SK-N-MC (cell line): ENCODE measurements at regions not wholly inside any gene's neighbourhood (a gene's known extent, or its start where the extent isn't known, plus 50 kb on each side); places are given as distances from the start of the nearest gene placed in this dataset.
A peak's percentile ranks its signal among the peaks of the same experiment; 100 is the strongest.

ENCODE experiments used
- DNase-seq: peaks from one replicate; pipeline ENCODE4 v3.0.0-alpha.2; 2011; ENCODE audit warnings: low read depth, low spot score
- H3K27ac ChIP-seq: fragments of 200-600 bp; sonication (generic); 2 replicates; pipeline ENCODE4 v1.5.1; 2016; ENCODE audit warnings: mixed run types
- H3K36me3 ChIP-seq: fragments of 200-600 bp; sonication (generic); 2 replicates; pipeline ENCODE4 v1.6.1; 2017; ENCODE audit warnings: antibody characterized with exemption, low read length, mixed read lengths; ENCODE audit not compliant: insufficient read depth
- H3K4me3 ChIP-seq: fragments of 200-600 bp; sonication (generic); 2 replicates; pipeline ENCODE4 v1.5.1; 2016
- H3K9ac ChIP-seq: fragments of 200-600 bp; sonication (generic); 2 replicates; pipeline ENCODE4 v1.8.0; 2017; ENCODE audit warnings: mixed run types, mixed read lengths; ENCODE audit not compliant: insufficient read length
- H3K9me3 ChIP-seq: fragments of 200-600 bp; sonication (generic); 2 replicates; pipeline ENCODE4 v1.6.1; 2017; ENCODE audit warnings: low read depth, mild to moderate bottlenecking, antibody characterized with exemption, low read length, moderate library complexity, mixed read lengths
- EZH2 ChIP-seq: fragments of 200-600 bp; sonication (generic); IDR thresholded peaks from one replicate; pipeline ENCODE4 v1.6.1; 2017; ENCODE audit warnings: antibody characterized with exemption
- FOXP2 ChIP-seq: optimal IDR thresholded peaks from 2 replicates; pipeline ENCODE3; 2011; ENCODE audit warnings: mild to moderate bottlenecking, moderate library complexity; ENCODE audit not compliant: insufficient read depth; ENCODE audit errors: extremely low read length, control extremely low read depth
- POLR2AphosphoS5 ChIP-seq: IDR thresholded peaks from 2 replicates; pipeline ENCODE4 v1.6.1; 2012; ENCODE audit warnings: mild to moderate bottlenecking, low read depth, low read length, borderline replicate concordance

- H3K36me3 ChIP-seq = no peaks in the 10 kb centered on the region
- H3K4me3 ChIP-seq = no peak overlapping the region
- H3K9me3 ChIP-seq = no peaks in the 10 kb centered on the region
- no peak for TF ChIP-seq POLR2AphosphoS5
- no peak for TF ChIP-seq EZH2
- no peak for TF ChIP-seq FOXP2
- no peak for DNase-seq
- no peak overlapping the region for H3K27ac ChIP-seq
- no peak overlapping the region for H3K9ac ChIP-seq
Observed at GRCh38 chr4:34676400-34676799, 1567.9 kb downstream of the ARAP2 start.

GRCh38 chr4:34678431-34678830 lies 1565.9 kb downstream of the ARAP2 start:
- no peak overlapping the region for H3K27ac ChIP-seq
- H3K4me3 ChIP-seq = no peak overlapping the region
- H3K36me3 ChIP-seq = no peaks in the 10 kb centered on the region
- TF ChIP-seq FOXP2 (no peak), EZH2 (no peak), POLR2AphosphoS5 (no peak)
- H3K9ac ChIP-seq = no peak overlapping the region
- no peak for DNase-seq
- H3K9me3 ChIP-seq = no peaks in the 10 kb centered on the region

GRCh38 chr4:34679228-34679627 lies 1565.1 kb downstream of the ARAP2 start:
- H3K27ac ChIP-seq = no peak overlapping the region
- H3K4me3 ChIP-seq = no peak overlapping the region
- H3K9me3 ChIP-seq = no peaks in the 10 kb centered on the region
- TF ChIP-seq POLR2AphosphoS5 (no peak), FOXP2 (no peak), EZH2 (no peak)
- no peak for DNase-seq
- no peaks in the 10 kb centered on the region for H3K36me3 ChIP-seq
- no peak overlapping the region for H3K9ac ChIP-seq

- DNase-seq = no peak
- TF ChIP-seq FOXP2 (no peak), POLR2AphosphoS5 (no peak), EZH2 (no peak)
- no peak overlapping the region for H3K9ac ChIP-seq
- no peak overlapping the region for H3K27ac ChIP-seq
- H3K36me3 ChIP-seq = no peaks in the 10 kb centered on the region
- no peaks in the 10 kb centered on the region for H3K9me3 ChIP-seq
- no peak overlapping the region for H3K4me3 ChIP-seq
Observed at GRCh38 chr4:34709564-34709963, 1534.8 kb downstream of the ARAP2 start.

- DNase-seq = no peak
- Histone ChIP-seq H3K4me3 (no peak overlapping the region), H3K36me3 (no peaks in the 10 kb centered on the region), H3K9ac (no peak overlapping the region), H3K9me3 (no peaks in the 10 kb centered on the region), H3K27ac (no peak overlapping the region; the same call in 1 of the 2 replicates)
- no peak for TF ChIP-seq POLR2AphosphoS5
- TF ChIP-seq EZH2 = no peak
- no peak for TF ChIP-seq FOXP2
Observed at GRCh38 chr4:34718576-34719245, 1525.6 kb downstream of the ARAP2 start.

GRCh38 chr4:34720571-34720970 lies 1523.7 kb downstream of the ARAP2 start:
- no peaks in the 10 kb centered on the region for H3K9me3 ChIP-seq
- no peak overlapping the region for H3K27ac ChIP-seq
- no peaks in the 10 kb centered on the region for H3K36me3 ChIP-seq
- H3K4me3 ChIP-seq = no peak overlapping the region
- DNase-seq = peak; percentile 22
- no peak overlapping the region for H3K9ac ChIP-seq
- TF ChIP-seq POLR2AphosphoS5 = no peak
- no peak for TF ChIP-seq FOXP2
- no peak for TF ChIP-seq EZH2

GRCh38 chr4:34721835-34722234 lies 1522.5 kb downstream of the ARAP2 start:
- Histone ChIP-seq H3K9ac (no peak overlapping the region), H3K4me3 (no peak overlapping the region), H3K27ac (no peak overlapping the region), H3K36me3 (no peaks in the 10 kb centered on the region), H3K9me3 (no peaks in the 10 kb centered on the region)
- TF ChIP-seq FOXP2 (no peak), EZH2 (no peak), POLR2AphosphoS5 (no peak)
- DNase-seq = no peak

- no peak for TF ChIP-seq POLR2AphosphoS5
- no peak for TF ChIP-seq FOXP2
- no peak for TF ChIP-seq EZH2
- Histone ChIP-seq H3K27ac (no peak overlapping the region), H3K9ac (no peak overlapping the region), H3K9me3 (no peaks in the 10 kb centered on the region), H3K36me3 (no peaks in the 10 kb centered on the region), H3K4me3 (no peak overlapping the region)
- no peak for DNase-seq
Observed at GRCh38 chr4:34723605-34724004, 1520.7 kb downstream of the ARAP2 start.

GRCh38 chr4:34724491-34724890 lies 1519.8 kb downstream of the ARAP2 start:
- Histone ChIP-seq H3K9me3 (no peaks in the 10 kb centered on the region), H3K36me3 (no peaks in the 10 kb centered on the region), H3K9ac (no peak overlapping the region), H3K27ac (no peak overlapping the region), H3K4me3 (no peak overlapping the region)
- no peak for DNase-seq
- TF ChIP-seq EZH2 (no peak), FOXP2 (no peak), POLR2AphosphoS5 (no peak)
